ENCODE measurements at regions not wholly inside any gene's neighbourhood (a gene's known extent, or its start where the extent isn't known, plus 50 kb on each side); places are given as distances from the start of the nearest gene placed in this dataset.
"Not testable (repeated sequence)": the region's sequence is repeated elsewhere in the genome, so short reads cannot be mapped to it uniquely, and the experiment has no call there.

DNA sequence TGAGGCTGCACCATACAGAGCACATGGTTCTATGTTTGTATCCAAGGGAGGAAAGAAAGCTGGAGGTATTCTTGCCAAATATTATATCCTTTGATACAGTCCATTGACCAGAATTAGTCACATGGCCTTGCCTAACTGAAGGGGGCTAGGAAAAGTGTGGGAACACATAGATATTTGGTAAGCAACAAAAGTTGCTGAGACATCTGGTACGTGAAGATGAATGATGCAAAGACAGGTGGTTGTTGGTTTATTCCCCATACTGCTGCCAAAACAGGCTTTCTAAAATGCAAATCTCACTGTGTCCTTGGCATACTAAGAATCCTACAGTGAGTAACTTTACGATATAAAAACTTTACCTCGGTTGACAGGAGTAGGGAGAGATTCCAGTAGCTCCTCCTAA lies 162.2 kb downstream of the VGLL3 start:
- ATAC-seq (ENCODE audit: poor library complexity) (no peak), DNase-seq (no peak)
- no peaks in the 10 kb centered on the region for H3K36me3 ChIP-seq (ENCODE audit: insufficient read depth, low read length)
- intact Hi-C loops (cut with DNase I, micrococcal nuclease) = no loop called here
- H3K9me3 ChIP-seq (ENCODE audit: control insufficient read depth in 1 of 2, insufficient read depth in 1 of 2, low read length in 2 of 2) = peaks cover 0 to 9% of the 10 kb centered on the region in 2 experiments
- no peak overlapping the region for H3K4me3 Mint-ChIP-seq
- TF ChIP-seq, protein P1, sequence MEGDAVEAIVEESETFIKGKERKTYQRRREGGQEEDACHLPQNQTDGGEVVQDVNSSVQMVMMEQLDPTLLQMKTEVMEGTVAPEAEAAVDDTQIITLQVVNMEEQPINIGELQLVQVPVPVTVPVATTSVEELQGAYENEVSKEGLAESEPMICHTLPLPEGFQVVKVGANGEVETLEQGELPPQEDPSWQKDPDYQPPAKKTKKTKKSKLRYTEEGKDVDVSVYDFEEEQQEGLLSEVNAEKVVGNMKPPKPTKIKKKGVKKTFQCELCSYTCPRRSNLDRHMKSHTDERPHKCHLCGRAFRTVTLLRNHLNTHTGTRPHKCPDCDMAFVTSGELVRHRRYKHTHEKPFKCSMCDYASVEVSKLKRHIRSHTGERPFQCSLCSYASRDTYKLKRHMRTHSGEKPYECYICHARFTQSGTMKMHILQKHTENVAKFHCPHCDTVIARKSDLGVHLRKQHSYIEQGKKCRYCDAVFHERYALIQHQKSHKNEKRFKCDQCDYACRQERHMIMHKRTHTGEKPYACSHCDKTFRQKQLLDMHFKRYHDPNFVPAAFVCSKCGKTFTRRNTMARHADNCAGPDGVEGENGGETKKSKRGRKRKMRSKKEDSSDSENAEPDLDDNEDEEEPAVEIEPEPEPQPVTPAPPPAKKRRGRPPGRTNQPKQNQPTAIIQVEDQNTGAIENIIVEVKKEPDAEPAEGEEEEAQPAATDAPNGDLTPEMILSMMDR (IDR thresholded peaks at IDR 0.05) = no peak
- CTCF ChIA-PET = no interaction called here
- no peaks in the 10 kb centered on the region for H3K27me3 ChIP-seq (ENCODE audit: control insufficient read depth in 1 of 2, insufficient read depth in 2 of 2, low read length in 2 of 2)
- no peaks in the 10 kb centered on the region for H3K27me3 Mint-ChIP-seq
- POLR2A ChIA-PET = no interaction called here
- H3K4me1 ChIP-seq (ENCODE audit: insufficient read depth, low read length) = no peaks in the 10 kb centered on the region
- no peak overlapping the region for H3K27ac ChIP-seq (ENCODE audit: low read depth in 1 of 2, low read length in 2 of 2)
- H3K4me1 Mint-ChIP-seq (ENCODE audit: low read depth) = no peaks in the 10 kb centered on the region
- peaks cover 3% of the 10 kb centered on the region for H3K9me3 Mint-ChIP-seq
- no peak overlapping the region for H3K27ac Mint-ChIP-seq
- H3K36me3 Mint-ChIP-seq (ENCODE audit: low read depth) = no peaks in the 10 kb centered on the region
- H3K4me3 ChIP-seq (ENCODE audit: low read length) = no peak overlapping the region

DNA sequence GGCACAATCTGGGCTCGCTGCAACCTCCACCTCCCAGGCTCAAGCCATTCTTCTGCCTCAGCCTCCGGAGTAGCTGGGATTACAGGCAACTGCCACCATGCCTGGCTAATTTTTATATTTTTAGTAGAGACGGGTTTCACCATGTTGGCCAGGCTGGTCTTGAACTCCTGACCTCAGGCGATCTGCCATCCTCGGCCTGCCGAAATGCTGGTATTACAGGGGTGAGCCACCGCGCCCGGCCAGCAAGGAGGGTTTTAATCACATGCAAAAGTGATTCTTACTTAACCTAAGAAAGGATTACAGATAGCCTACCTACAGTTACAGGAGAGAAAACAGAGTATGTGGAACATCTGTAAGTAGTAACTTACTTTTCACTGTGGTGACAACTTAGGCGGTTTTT lies 163.4 kb downstream of the VGLL3 start:
- DNase-seq; H3K36me3 Mint-ChIP-seq (ENCODE audit: low read depth); intact Hi-C loops (cut with DNase I, micrococcal nuclease); ATAC-seq (ENCODE audit: poor library complexity); H3K9me3 Mint-ChIP-seq; H3K27me3 ChIP-seq (ENCODE audit: control insufficient read depth in 1 of 2, insufficient read depth in 2 of 2, low read length in 2 of 2); H3K4me3 ChIP-seq (ENCODE audit: low read length); H3K4me1 Mint-ChIP-seq (ENCODE audit: low read depth); H3K36me3 ChIP-seq (ENCODE audit: insufficient read depth, low read length); H3K27ac Mint-ChIP-seq; H3K27me3 Mint-ChIP-seq; H3K27ac ChIP-seq (ENCODE audit: low read depth in 1 of 2, low read length in 2 of 2); H3K4me1 ChIP-seq (ENCODE audit: insufficient read depth, low read length); POLR2A ChIA-PET; H3K4me3 Mint-ChIP-seq; CTCF ChIA-PET; H3K9me3 ChIP-seq (ENCODE audit: control insufficient read depth in 1 of 2, insufficient read depth in 1 of 2, low read length in 2 of 2): not testable (repeated sequence)

DNA sequence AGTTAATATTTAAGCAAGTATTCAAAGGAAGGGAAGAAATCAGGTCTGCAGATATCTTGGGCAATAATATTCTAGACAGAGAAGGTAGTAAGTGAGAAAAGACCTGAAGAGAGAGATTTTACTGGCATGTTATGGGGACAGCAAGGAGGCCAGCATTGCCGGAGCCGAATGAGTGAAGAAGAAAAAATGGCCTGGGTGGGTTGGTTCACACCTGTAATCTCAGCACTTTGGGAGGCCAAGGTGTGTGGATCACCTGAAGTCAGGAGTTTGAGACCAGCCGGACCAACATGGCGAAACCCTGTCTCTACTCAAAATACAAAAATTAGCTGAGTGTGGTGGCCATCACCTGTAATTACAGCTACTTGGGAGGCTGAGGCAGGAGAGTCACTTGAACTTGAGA lies 164.7 kb downstream of the VGLL3 start:
- CTCF ChIA-PET = no interaction called here
- Histone ChIP-seq H3K27me3 (ENCODE audit: control insufficient read depth in 1 of 2, insufficient read depth in 2 of 2, low read length in 2 of 2) (no peaks in the 10 kb centered on the region), H3K4me1 (ENCODE audit: insufficient read depth, low read length) (no peaks in the 10 kb centered on the region), H3K9me3 (ENCODE audit: control insufficient read depth in 1 of 2, insufficient read depth in 1 of 2, low read length in 2 of 2) (peaks cover 0 to 4% of the 10 kb centered on the region in 2 experiments), H3K27ac (ENCODE audit: low read depth in 1 of 2, low read length in 2 of 2) (no peak overlapping the region), H3K36me3 (ENCODE audit: insufficient read depth, low read length) (no peaks in the 10 kb centered on the region), H3K4me3 (ENCODE audit: low read length) (no peak overlapping the region)
- POLR2A ChIA-PET = no interaction called here
- Mint-ChIP-seq H3K4me1 (ENCODE audit: low read depth) (no peaks in the 10 kb centered on the region), H3K4me3 (no peak overlapping the region), H3K27ac (no peak overlapping the region), H3K9me3 (peaks cover 3% of the 10 kb centered on the region), H3K27me3 (no peaks in the 10 kb centered on the region), H3K36me3 (ENCODE audit: low read depth) (no peaks in the 10 kb centered on the region)
- intact Hi-C loops (cut with DNase I, micrococcal nuclease) = no loop called here
- ATAC-seq (ENCODE audit: poor library complexity) (no peak), DNase-seq (no peak)
- TF ChIP-seq, protein P1 (IDR thresholded peaks at IDR 0.05) = no peak

DNA sequence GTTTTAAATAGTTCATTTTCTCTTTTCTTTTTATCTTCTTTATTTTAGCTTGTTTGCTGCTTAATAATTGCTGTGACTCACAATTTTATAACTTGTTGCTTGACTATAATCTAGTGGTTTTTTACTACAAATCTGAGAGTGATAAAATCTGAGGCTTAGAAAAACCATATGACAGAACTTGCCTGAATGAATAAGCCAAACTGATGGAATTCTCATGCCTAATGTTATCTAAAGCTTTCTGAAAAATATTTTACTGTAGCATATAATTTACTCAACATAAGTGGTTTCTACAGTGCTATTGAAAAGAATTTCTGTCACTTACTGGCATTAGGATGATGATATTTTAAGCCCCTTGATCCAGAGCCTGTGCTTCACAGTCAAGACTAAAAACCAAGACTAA lies 175.1 kb downstream of the VGLL3 start:
- Histone ChIP-seq H3K9me3 (ENCODE audit: control insufficient read depth in 1 of 2, insufficient read depth in 1 of 2, low read length in 2 of 2) (no peaks in the 10 kb centered on the region), H3K27me3 (ENCODE audit: control insufficient read depth in 1 of 2, insufficient read depth in 2 of 2, low read length in 2 of 2) (no peaks in the 10 kb centered on the region), H3K4me1 (ENCODE audit: insufficient read depth, low read length) (no peaks in the 10 kb centered on the region), H3K36me3 (ENCODE audit: insufficient read depth, low read length) (no peaks in the 10 kb centered on the region), H3K4me3 (ENCODE audit: low read length) (no peak overlapping the region), H3K27ac (ENCODE audit: low read depth in 1 of 2, low read length in 2 of 2) (no peak overlapping the region)
- CTCF ChIA-PET = no interaction called here
- DNase-seq = no peak
- Mint-ChIP-seq H3K9me3 (peaks cover 3% of the 10 kb centered on the region), H3K4me1 (ENCODE audit: low read depth) (no peaks in the 10 kb centered on the region), H3K27ac (no peak overlapping the region), H3K4me3 (no peak overlapping the region), H3K36me3 (ENCODE audit: low read depth) (no peaks in the 10 kb centered on the region), H3K27me3 (no peaks in the 10 kb centered on the region)
- TF ChIP-seq, protein P1 (IDR thresholded peaks at IDR 0.05) = no peak
- no peak for ATAC-seq (ENCODE audit: poor library complexity)
- intact Hi-C loops (cut with DNase I, micrococcal nuclease) = no loop called here
- POLR2A ChIA-PET = no interaction called here

All from CD4-positive, alpha-beta T cell (primary cell).